GM23338 (cell line): ENCODE measurements at regions not wholly inside any gene's neighbourhood (a gene's known extent, or its start where the extent isn't known, plus 50 kb on each side); places are given as distances from the start of the nearest gene placed in this dataset.

ENCODE experiments used
- ATAC-seq: fragments of 200-7000 bp; cut with Tn5 transposase; 3 replicates; pipeline ENCODE4 v1.9.1; 2020
- DNase-seq: peaks from one replicate; pipeline ENCODE4 v3.0.0-alpha.2; 2015; ENCODE audit warnings: low spot score
- H2AFZ ChIP-seq: fragments of 200-600 bp; sonication (generic); 2 replicates; pipeline ENCODE4 v1.8.0; 2016; ENCODE audit warnings: antibody characterized with exemption, mild to moderate bottlenecking, moderate library complexity
- H3F3A ChIP-seq: fragments of 200-600 bp; sonication (generic); replicated peaks from 2 replicates; pipeline ENCODE4 v1.8.0; 2017; ENCODE audit warnings: antibody characterized with exemption, mixed run types, low read depth
- H3K27ac ChIP-seq: fragments of 200-600 bp; sonication (generic); 2 replicates; pipeline ENCODE4 v1.6.1; 2016; ENCODE audit warnings: low read depth
- H3K27me3 ChIP-seq: fragments of 200-600 bp; sonication (generic); 2 replicates; pipeline ENCODE4 v1.8.0; 2016; ENCODE audit warnings: mild to moderate bottlenecking, mixed run types, moderate library complexity; ENCODE audit not compliant: insufficient read depth
- H3K36me3 ChIP-seq: fragments of 200-600 bp; sonication (generic); 2 replicates; pipeline ENCODE4 v1.8.0; 2016; ENCODE audit warnings: mild to moderate bottlenecking; ENCODE audit not compliant: insufficient read depth
- H3K4me1 ChIP-seq: fragments of 200-600 bp; sonication (generic); 2 replicates; pipeline ENCODE4 v1.8.0; 2016; ENCODE audit warnings: mild to moderate bottlenecking, moderate library complexity; ENCODE audit not compliant: insufficient read depth
- H3K4me2 ChIP-seq: fragments of 200-600 bp; sonication (generic); 2 replicates; pipeline ENCODE4 v1.7.1; 2017; ENCODE audit warnings: mixed run types
- H3K4me3 ChIP-seq: fragments of 200-600 bp; sonication (generic); 2 replicates; pipeline ENCODE4 v1.6.1; 2016; ENCODE audit warnings: mixed run types
- H3K79me2 ChIP-seq: fragments of 200-600 bp; sonication (generic); replicated peaks from 2 replicates; pipeline ENCODE4 v1.8.0; 2017; ENCODE audit warnings: mild to moderate bottlenecking; ENCODE audit not compliant: insufficient read depth
- H3K9me2 ChIP-seq: fragments of 200-600 bp; sonication (generic); 2 replicates; pipeline ENCODE4 v1.8.0; 2017; ENCODE audit not compliant: insufficient read depth
- H4K20me1 ChIP-seq: fragments of 200-600 bp; sonication (generic); replicated peaks from 2 replicates; pipeline ENCODE4 v1.8.0; 2017; ENCODE audit warnings: mild to moderate bottlenecking; ENCODE audit not compliant: insufficient read depth
- H3K27ac Mint-ChIP-seq: 2 replicates; pipeline ENCODE4 v1.8.0; 2020; ENCODE audit warnings: inconsistent platforms, mild to moderate bottlenecking, moderate library complexity, mixed read lengths
- H3K27me3 Mint-ChIP-seq: 3 replicates; pipeline ENCODE4 v1.8.0; 2022; ENCODE audit warnings: low read depth, mild to moderate bottlenecking, moderate library complexity, mixed read lengths, inconsistent platforms; ENCODE audit not compliant: insufficient read depth, poor library complexity
- H3K36me3 Mint-ChIP-seq: 3 replicates; pipeline ENCODE4 v1.8.0; 2021; ENCODE audit warnings: low read depth, mild to moderate bottlenecking, inconsistent platforms, moderate library complexity, mixed read lengths
- H3K4me1 Mint-ChIP-seq: 3 replicates; pipeline ENCODE4 v1.8.0; 2020; ENCODE audit warnings: mild to moderate bottlenecking, inconsistent platforms, mixed read lengths
- H3K4me3 Mint-ChIP-seq: 3 replicates; pipeline ENCODE4 v1.8.0; 2021; ENCODE audit warnings: moderate library complexity, mild to moderate bottlenecking, inconsistent platforms, mixed read lengths
- H3K9me3 Mint-ChIP-seq: 3 replicates; pipeline ENCODE4 v1.8.0; 2020; ENCODE audit warnings: moderate library complexity, mild to moderate bottlenecking, inconsistent platforms, mixed read lengths
- CREB1 ChIP-seq: fragments of 250-450 bp; sonication (Bioruptor Pico); IDR thresholded peaks from 2 replicates; pipeline ENCODE4 v1.5.0; 2020; ENCODE audit warnings: low read depth, mild to moderate bottlenecking, moderate library complexity
- CTCF ChIP-seq, 2 experiments: fragments of 200-600 bp in 1 of 2; sonication (generic) in 1 of 2; conservative IDR thresholded peaks; 2 replicates each; pipeline versions ENCODE4 v1.5.1 to v1.6.1; 2016 to 2017; ENCODE audit warnings: antibody characterized with exemption in 2 of 2, low read depth in 2 of 2, mild to moderate bottlenecking in 2 of 2, moderate library complexity in 1 of 2
- ETS1 ChIP-seq: IDR thresholded peaks from 2 replicates; pipeline ENCODE4 v1.6.1; 2016; ENCODE audit warnings: antibody characterized with exemption
- EZH2 ChIP-seq: fragments of 200-600 bp; sonication (generic); IDR thresholded peaks from one replicate; pipeline ENCODE4 v1.8.0; 2017; ENCODE audit warnings: antibody characterized with exemption, mild to moderate bottlenecking, low read depth; ENCODE audit not compliant: unreplicated experiment
- EZH2phosphoT487 ChIP-seq: fragments of 200-600 bp; sonication (generic); IDR thresholded peaks from one replicate; pipeline ENCODE4 v1.8.1; 2018; ENCODE audit warnings: antibody characterized with exemption; ENCODE audit not compliant: unreplicated experiment
- JUNB ChIP-seq: IDR thresholded peaks from one replicate; pipeline ENCODE4 v1.6.1; 2016; ENCODE audit warnings: antibody characterized with exemption; ENCODE audit not compliant: unreplicated experiment
- NANOG ChIP-seq: IDR thresholded peaks from 2 replicates; pipeline ENCODE4 v1.6.1; 2016; ENCODE audit warnings: antibody characterized with exemption, borderline replicate concordance
- POLR2AphosphoS5 ChIP-seq: IDR thresholded peaks from 2 replicates; pipeline ENCODE4 v1.6.1; 2016; ENCODE audit warnings: antibody characterized with exemption, low read depth
- REST ChIP-seq: IDR thresholded peaks from one replicate; pipeline ENCODE4 v1.6.1; 2018; ENCODE audit warnings: antibody characterized with exemption; ENCODE audit not compliant: unreplicated experiment
- STAT1 ChIP-seq: IDR thresholded peaks from one replicate; pipeline ENCODE4 v1.6.1; 2016; ENCODE audit warnings: antibody characterized with exemption; ENCODE audit not compliant: unreplicated experiment
- ZNF114 ChIP-seq: fragments of 250-450 bp; sonication (Bioruptor Pico); IDR thresholded peaks from 2 replicates; pipeline ENCODE4 v1.5.0; 2020; ENCODE audit warnings: mild to moderate bottlenecking, moderate library complexity
- ZNF331 ChIP-seq: fragments of 250-450 bp; sonication (Bioruptor Pico); IDR thresholded peaks from 2 replicates; pipeline ENCODE4 v1.5.0; 2020; ENCODE audit warnings: low read depth, mild to moderate bottlenecking, moderate library complexity
- ZNF462 ChIP-seq: fragments of 250-450 bp; sonication (Bioruptor Pico); IDR thresholded peaks from 2 replicates; pipeline ENCODE4 v1.5.0; 2020; ENCODE audit warnings: mild to moderate bottlenecking, moderate library complexity

- no peak for TF ChIP-seq CREB1
- TF ChIP-seq NANOG: no peak
- TF ChIP-seq ZNF331 (CRISPR knock-in tag): no peak
- TF ChIP-seq ZNF114 (CRISPR knock-in tag): no peak
- no peak for TF ChIP-seq STAT1
These were observed 130.6 kb downstream of the EDN3 start (continued) for GRCh38 chr20:59431014-59431413.

- H4K20me1 ChIP-seq: no peaks in the 10 kb centered on the region; the same call in 1 of the 2 replicates
- H3K79me2 ChIP-seq: no peaks in the 10 kb centered on the region
- H3K36me3 Mint-ChIP-seq: no peaks in the 10 kb centered on the region
- H3K27me3 ChIP-seq: no peaks in the 10 kb centered on the region
- DNase-seq: no peak
- no peak overlapping the region for H3K27ac ChIP-seq
- no peaks in the 10 kb centered on the region for H3K4me1 ChIP-seq
- no peaks in the 10 kb centered on the region for H3K9me2 ChIP-seq
- TF ChIP-seq EZH2phosphoT487: no peak
- TF ChIP-seq ZNF462: no peak
- TF ChIP-seq REST: no peak
- TF ChIP-seq ZNF114 (CRISPR knock-in tag): no peak
- TF ChIP-seq STAT1: no peak
- no peak for TF ChIP-seq POLR2AphosphoS5
- TF ChIP-seq ETS1: no peak
- TF ChIP-seq ZNF331 (CRISPR knock-in tag): no peak
- no peak for TF ChIP-seq EZH2
- TF ChIP-seq CTCF (conservative IDR thresholded peaks at IDR 0.05; ENCODE audit: low read depth in 2 of 2): no peak
- no peak for TF ChIP-seq JUNB
- TF ChIP-seq CREB1: no peak
- no peak for TF ChIP-seq NANOG
- no peak overlapping the region for H3K4me2 ChIP-seq
- ATAC-seq: no peak
- H3K9me3 Mint-ChIP-seq: no peaks in the 10 kb centered on the region
- H3K4me1 Mint-ChIP-seq: peaks cover 2% of the 10 kb centered on the region; the same call in 1 of the 3 replicates
- H3K4me3 ChIP-seq: no peak overlapping the region
- no peaks in the 10 kb centered on the region for H3K36me3 ChIP-seq
- no peak overlapping the region for H3K27ac Mint-ChIP-seq
- H3F3A ChIP-seq: no peaks in the 10 kb centered on the region
- no peak overlapping the region for H3K4me3 Mint-ChIP-seq
- H2AFZ ChIP-seq: no peak overlapping the region
- H3K27me3 Mint-ChIP-seq: peaks cover 11% of the 10 kb centered on the region
These were observed 134.5 kb downstream of the EDN3 start for GRCh38 chr20:59434960-59435359.
